ENCODE measurements at regions not wholly inside any gene's neighbourhood (a gene's known extent, or its start where the extent isn't known, plus 50 kb on each side); places are given as distances from the start of the nearest gene placed in this dataset.
"Not testable (repeated sequence)": the region's sequence is repeated elsewhere in the genome, so short reads cannot be mapped to it uniquely, and the experiment has no call there.

- H3K27ac Mint-ChIP-seq (ENCODE audit: unreplicated experiment); H3K4me3 Mint-ChIP-seq (ENCODE audit: low read depth, unreplicated experiment); H3K36me3 Mint-ChIP-seq (ENCODE audit: insufficient read depth, unreplicated experiment); intact Hi-C loops (cut with micrococcal nuclease; ENCODE audit: unreplicated experiment); H3K4me1 Mint-ChIP-seq (ENCODE audit: low read depth, unreplicated experiment); H3K27me3 Mint-ChIP-seq (ENCODE audit: unreplicated experiment); DNase-seq; CTCF ChIA-PET; BruUV-seq (replicated peaks); H3K9me3 Mint-ChIP-seq (ENCODE audit: low read depth, unreplicated experiment): not testable (repeated sequence)
These were observed 83.4 kb upstream of the RAP2C start for GRCh38 chrX:132302687-132303086.

- CTCF ChIA-PET: no interaction called here
- no peak overlapping the region for H3K27ac Mint-ChIP-seq (ENCODE audit: unreplicated experiment)
- H3K9me3 Mint-ChIP-seq (ENCODE audit: low read depth, unreplicated experiment): no peaks in the 10 kb centered on the region
- DNase-seq: no peak
- H3K4me1 Mint-ChIP-seq (ENCODE audit: low read depth, unreplicated experiment): no peaks in the 10 kb centered on the region
- intact Hi-C loops (cut with micrococcal nuclease; ENCODE audit: unreplicated experiment): loop anchor here (5.0 kb wide), 1 partner anchor 458 kb away; no protein-coding TSS in a partner anchor
- H3K27me3 Mint-ChIP-seq (ENCODE audit: unreplicated experiment): no peaks in the 10 kb centered on the region
- no peak overlapping the region for H3K4me3 Mint-ChIP-seq (ENCODE audit: low read depth, unreplicated experiment)
- no peaks in the 10 kb centered on the region for H3K36me3 Mint-ChIP-seq (ENCODE audit: insufficient read depth, unreplicated experiment)
- no TSS peak for BruUV-seq (replicated peaks)
- no peak for TF ChIP-seq CTCF (IDR thresholded peaks at IDR 0.05; ENCODE audit: unreplicated experiment)
These were observed 75.7 kb upstream of the RAP2C start for GRCh38 chrX:132294776-132295495.

GRCh38 chrX:132294192-132294591 lies 74.9 kb upstream of the RAP2C start:
- TF ChIP-seq CTCF (IDR thresholded peaks at IDR 0.05; ENCODE audit: unreplicated experiment): no peak
- Mint-ChIP-seq H3K4me3 (ENCODE audit: low read depth, unreplicated experiment) (no peak overlapping the region), H3K36me3 (ENCODE audit: insufficient read depth, unreplicated experiment) (no peaks in the 10 kb centered on the region), H3K27me3 (ENCODE audit: unreplicated experiment) (peaks cover 2% of the 10 kb centered on the region), H3K27ac (ENCODE audit: unreplicated experiment) (no peak overlapping the region), H3K9me3 (ENCODE audit: low read depth, unreplicated experiment) (peaks cover 2% of the 10 kb centered on the region), H3K4me1 (ENCODE audit: low read depth, unreplicated experiment) (no peaks in the 10 kb centered on the region)
- intact Hi-C loops (cut with micrococcal nuclease; ENCODE audit: unreplicated experiment): loop anchor here (5.0 kb wide), 1 partner anchor 457 kb away; no protein-coding TSS in a partner anchor
- no peak for DNase-seq
- CTCF ChIA-PET: no interaction called here
- BruUV-seq (replicated peaks): no TSS peak

GRCh38 chrX:132292793-132293192 lies 73.5 kb upstream of the RAP2C start:
- BruUV-seq (replicated peaks): no TSS peak
- no peak for TF ChIP-seq CTCF (IDR thresholded peaks at IDR 0.05; ENCODE audit: unreplicated experiment)
- peak; percentile 22 for DNase-seq
- no peak overlapping the region for H3K4me3 Mint-ChIP-seq (ENCODE audit: low read depth, unreplicated experiment)
- CTCF ChIA-PET: interaction anchor here (0.7 to 1.9 kb wide), 9 partner anchors 83 to 339 kb away, joined by 3 to 9 read pairs (median 5); partner anchors contain the start of gene MBNL3
- peaks cover 8% of the 10 kb centered on the region for H3K27me3 Mint-ChIP-seq (ENCODE audit: unreplicated experiment)
- intact Hi-C loops (cut with micrococcal nuclease; ENCODE audit: unreplicated experiment): loop anchor here (1.0 to 5.0 kb wide), 4 partner anchors 198 to 455 kb away; no protein-coding TSS in a partner anchor
- H3K27ac Mint-ChIP-seq (ENCODE audit: unreplicated experiment): no peak overlapping the region
- H3K4me1 Mint-ChIP-seq (ENCODE audit: low read depth, unreplicated experiment): no peaks in the 10 kb centered on the region
- peaks cover 4% of the 10 kb centered on the region for H3K9me3 Mint-ChIP-seq (ENCODE audit: low read depth, unreplicated experiment)
- no peaks in the 10 kb centered on the region for H3K36me3 Mint-ChIP-seq (ENCODE audit: insufficient read depth, unreplicated experiment)

GRCh38 chrX:132277953-132278614 lies 58.8 kb upstream of the RAP2C start:
- TF ChIP-seq CTCF (IDR thresholded peaks at IDR 0.05; ENCODE audit: unreplicated experiment): no peak
- no peaks in the 10 kb centered on the region for H3K4me1 Mint-ChIP-seq (ENCODE audit: low read depth, unreplicated experiment)
- H3K9me3 Mint-ChIP-seq (ENCODE audit: low read depth, unreplicated experiment): no peaks in the 10 kb centered on the region
- CTCF ChIA-PET: no interaction called here
- H3K36me3 Mint-ChIP-seq (ENCODE audit: insufficient read depth, unreplicated experiment): no peaks in the 10 kb centered on the region
- intact Hi-C loops (cut with micrococcal nuclease; ENCODE audit: unreplicated experiment): no loop called here
- DNase-seq: no peak
- no TSS peak for BruUV-seq (replicated peaks)
- H3K27ac Mint-ChIP-seq (ENCODE audit: unreplicated experiment): no peak overlapping the region
- H3K27me3 Mint-ChIP-seq (ENCODE audit: unreplicated experiment): no peaks in the 10 kb centered on the region
- no peak overlapping the region for H3K4me3 Mint-ChIP-seq (ENCODE audit: low read depth, unreplicated experiment)

Measured in Calu3 (cell line).